Stomach (tissue), 4 donors: ENCODE measurements at regions not wholly inside any gene's neighbourhood (a gene's known extent, or its start where the extent isn't known, plus 50 kb on each side); places are given as distances from the start of the nearest gene placed in this dataset.

Source experiments
- POLR2A ChIP-seq, 4 donors: fragments of 450-650 bp; IDR thresholded peaks; one replicate each; pipeline ENCODE4 v1.6.1; 2016; ENCODE audit warnings: antibody characterized with exemption in 4 of 4, control low read depth in 2 of 4, mild to moderate bottlenecking in 1 of 4, moderate library complexity in 1 of 4
- POLR2AphosphoS5 ChIP-seq, 3 donors: sonication (generic); formaldehyde crosslinking; IDR thresholded peaks; one replicate each; pipeline ENCODE4 v1.6.1; 2016; ENCODE audit warnings: antibody characterized with exemption in 3 of 3
- TF ChIP-seq, protein P1 (sequence below), 7 experiments: fragments of 450-650 bp in 4 of 7; fragments of 200-600 bp in 3 of 7; sonication (generic) in 3 of 7; IDR thresholded peaks; one replicate each; pipeline ENCODE4 v1.5.1; 2016 to 2019; ENCODE audit warnings: antibody characterized with exemption in 7 of 7, control low read depth in 2 of 7, mild to moderate bottlenecking in 1 of 7

DNA sequence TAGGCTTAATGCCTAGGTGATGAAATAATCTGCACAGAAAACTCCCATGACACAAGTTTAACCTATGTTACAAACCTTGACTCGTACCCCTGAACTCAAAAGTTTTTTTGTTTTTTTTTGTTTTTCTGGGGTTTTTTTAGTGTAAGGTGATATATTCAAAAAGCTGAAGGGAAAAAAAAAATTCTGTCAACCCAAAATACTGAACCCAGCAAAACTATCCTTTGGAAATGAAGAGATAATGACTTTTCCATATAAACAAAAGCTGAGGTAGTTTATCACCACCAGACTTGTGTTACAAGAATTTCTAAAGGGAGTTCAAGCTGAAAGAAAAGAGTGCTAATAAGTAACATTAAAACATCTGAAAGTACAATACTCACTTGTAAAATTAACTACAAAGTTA is 448.1 kb downstream of the KCNH5 start:
- TF ChIP-seq POLR2A (IDR thresholded peaks at IDR 0.05), result no peak
- TF ChIP-seq, protein P1, sequence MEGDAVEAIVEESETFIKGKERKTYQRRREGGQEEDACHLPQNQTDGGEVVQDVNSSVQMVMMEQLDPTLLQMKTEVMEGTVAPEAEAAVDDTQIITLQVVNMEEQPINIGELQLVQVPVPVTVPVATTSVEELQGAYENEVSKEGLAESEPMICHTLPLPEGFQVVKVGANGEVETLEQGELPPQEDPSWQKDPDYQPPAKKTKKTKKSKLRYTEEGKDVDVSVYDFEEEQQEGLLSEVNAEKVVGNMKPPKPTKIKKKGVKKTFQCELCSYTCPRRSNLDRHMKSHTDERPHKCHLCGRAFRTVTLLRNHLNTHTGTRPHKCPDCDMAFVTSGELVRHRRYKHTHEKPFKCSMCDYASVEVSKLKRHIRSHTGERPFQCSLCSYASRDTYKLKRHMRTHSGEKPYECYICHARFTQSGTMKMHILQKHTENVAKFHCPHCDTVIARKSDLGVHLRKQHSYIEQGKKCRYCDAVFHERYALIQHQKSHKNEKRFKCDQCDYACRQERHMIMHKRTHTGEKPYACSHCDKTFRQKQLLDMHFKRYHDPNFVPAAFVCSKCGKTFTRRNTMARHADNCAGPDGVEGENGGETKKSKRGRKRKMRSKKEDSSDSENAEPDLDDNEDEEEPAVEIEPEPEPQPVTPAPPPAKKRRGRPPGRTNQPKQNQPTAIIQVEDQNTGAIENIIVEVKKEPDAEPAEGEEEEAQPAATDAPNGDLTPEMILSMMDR (IDR thresholded peaks at IDR 0.05), result no peak
- TF ChIP-seq POLR2AphosphoS5 (IDR thresholded peaks at IDR 0.05), result no peak
